Loucy (cell line): ENCODE measurements at regions not wholly inside any gene's neighbourhood (a gene's known extent, or its start where the extent isn't known, plus 50 kb on each side); places are given as distances from the start of the nearest gene placed in this dataset.
"Not testable (repeated sequence)": the region's sequence is repeated elsewhere in the genome, so short reads cannot be mapped to it uniquely, and the experiment has no call there.

Experiments
- H2AFZ ChIP-seq: fragments of 200-600 bp; sonication (generic); 2 replicates; pipeline ENCODE4 v1.6.0; 2016; ENCODE audit warnings: antibody characterized with exemption, mild to moderate bottlenecking, low read length, moderate library complexity
- H3F3A ChIP-seq: fragments of 200-600 bp; 2 replicates; pipeline ENCODE4 v1.6.0; 2016; ENCODE audit warnings: antibody characterized with exemption, low read depth, mild to moderate bottlenecking
- H3K27me3 ChIP-seq: fragments of 200-600 bp; sonication (generic); 2 replicates; pipeline ENCODE4 v1.6.1; 2014; ENCODE audit warnings: low read length, mild to moderate bottlenecking; ENCODE audit not compliant: insufficient read depth, poor library complexity, severe bottlenecking
- H3K36me3 ChIP-seq: fragments of 200-600 bp; sonication (generic); 2 replicates; pipeline ENCODE4 v1.6.1; 2016; ENCODE audit warnings: low read length; ENCODE audit not compliant: insufficient read depth
- H3K4me1 ChIP-seq: fragments of 200-600 bp; sonication (generic); 2 replicates; pipeline ENCODE4 v1.5.1; 2014; ENCODE audit warnings: low read length, mild to moderate bottlenecking; ENCODE audit not compliant: insufficient read depth, poor library complexity, severe bottlenecking
- H3K4me2 ChIP-seq: fragments of 200-600 bp; sonication (generic); 2 replicates; pipeline ENCODE4 v1.6.0; 2014; ENCODE audit warnings: antibody characterized with exemption, low read length, low read depth, mild to moderate bottlenecking; ENCODE audit not compliant: poor library complexity, severe bottlenecking
- H3K4me3 ChIP-seq: fragments of 200-600 bp; sonication (generic); 2 replicates; pipeline ENCODE4 v1.5.1; 2014; ENCODE audit warnings: low read length, mild to moderate bottlenecking, mixed read lengths; ENCODE audit not compliant: poor library complexity, severe bottlenecking
- H3K79me2 ChIP-seq: fragments of 200-600 bp; sonication (generic); 2 replicates; pipeline ENCODE4 v1.6.1; 2014; ENCODE audit warnings: low read length; ENCODE audit not compliant: insufficient read depth
- H3K9ac ChIP-seq: fragments of 200-600 bp; sonication (generic); 2 replicates; pipeline ENCODE4 v1.6.0; 2014; ENCODE audit warnings: mild to moderate bottlenecking, low read depth, low read length, moderate library complexity; ENCODE audit not compliant: poor library complexity, severe bottlenecking
- H3K9me2 ChIP-seq: fragments of 200-600 bp; sonication (generic); replicated peaks from 2 replicates; pipeline ENCODE4 v1.6.1; 2016; ENCODE audit warnings: low read depth, low read length, mixed read lengths
- H3K9me3 ChIP-seq: fragments of 200-600 bp; sonication (generic); 2 replicates; pipeline ENCODE4 v1.6.1; 2014; ENCODE audit warnings: mild to moderate bottlenecking, antibody characterized with exemption, low read length, low read depth; ENCODE audit not compliant: insufficient read depth
- H4K20me1 ChIP-seq: fragments of 200-600 bp; sonication (generic); 2 replicates; pipeline ENCODE4 v1.6.0; 2014; ENCODE audit warnings: antibody characterized with exemption, low read length, mild to moderate bottlenecking; ENCODE audit not compliant: insufficient read depth, poor library complexity, severe bottlenecking
- CTCF ChIP-seq: fragments of 200-600 bp; sonication (generic); conservative IDR thresholded peaks from 2 replicates; pipeline ENCODE4 v1.5.1; 2014; ENCODE audit warnings: mild to moderate bottlenecking, antibody characterized with exemption, low read length
- EZH2phosphoT487 ChIP-seq: fragments of 200-600 bp; IDR thresholded peaks from 2 replicates; pipeline ENCODE4 v1.6.1; 2018; ENCODE audit warnings: antibody characterized with exemption, mild to moderate bottlenecking, moderate library complexity, borderline replicate concordance

- H3K9me3 ChIP-seq, result no peaks in the 10 kb centered on the region
- H3K9ac ChIP-seq, result no peak overlapping the region
- H3K9me2 ChIP-seq, result no peaks in the 10 kb centered on the region
- H2AFZ ChIP-seq, result no peak overlapping the region
- H3K27me3 ChIP-seq, result no peaks in the 10 kb centered on the region
- H4K20me1 ChIP-seq, result no peaks in the 10 kb centered on the region
- H3F3A ChIP-seq, result no peaks in the 10 kb centered on the region
- H3K79me2 ChIP-seq, result no peaks in the 10 kb centered on the region
- H3K36me3 ChIP-seq, result no peaks in the 10 kb centered on the region
- TF ChIP-seq CTCF (no peak), EZH2phosphoT487 (no peak)
- H3K4me1 ChIP-seq, result no peaks in the 10 kb centered on the region
- H3K4me2 ChIP-seq, result no peak overlapping the region
- H3K4me3 ChIP-seq, result no peak overlapping the region
These were observed 102.9 kb downstream of the DDX1 start for GRCh38 chr2:15694589-15694986.

- H3K36me3 ChIP-seq, result no peaks in the 10 kb centered on the region
- H3K4me1 ChIP-seq, result no peaks in the 10 kb centered on the region
- H3K27me3 ChIP-seq, result no peaks in the 10 kb centered on the region
- H3K79me2 ChIP-seq, result no peaks in the 10 kb centered on the region
- H4K20me1 ChIP-seq, result no peaks in the 10 kb centered on the region
- H3K4me2 ChIP-seq, result no peak overlapping the region
- no peaks in the 10 kb centered on the region for H3K9me2 ChIP-seq
- H3F3A ChIP-seq, result no peaks in the 10 kb centered on the region
- no peak overlapping the region for H2AFZ ChIP-seq
- TF ChIP-seq CTCF, result no peak
- no peak for TF ChIP-seq EZH2phosphoT487
- no peak overlapping the region for H3K9ac ChIP-seq
- no peaks in the 10 kb centered on the region for H3K9me3 ChIP-seq
- H3K4me3 ChIP-seq, result no peak overlapping the region
These were observed 104.1 kb downstream of the DDX1 start for GRCh38 chr2:15695582-15696330.

GRCh38 chr2:15696606-15697170 lies 105.0 kb downstream of the DDX1 start:
- not testable (repeated sequence) for H3K79me2 ChIP-seq, H3K9me3 ChIP-seq, H3K4me3 ChIP-seq, H3K36me3 ChIP-seq, H3K4me2 ChIP-seq, H2AFZ ChIP-seq, H3K9me2 ChIP-seq, H4K20me1 ChIP-seq, H3F3A ChIP-seq, H3K9ac ChIP-seq, H3K27me3 ChIP-seq, H3K4me1 ChIP-seq

- Histone ChIP-seq H3K4me3 (no peak overlapping the region), H3K36me3 (no peaks in the 10 kb centered on the region), H2AFZ (no peak overlapping the region), H3K79me2 (no peaks in the 10 kb centered on the region), H3K9me3 (no peaks in the 10 kb centered on the region), H3K4me1 (no peaks in the 10 kb centered on the region), H3K27me3 (no peaks in the 10 kb centered on the region), H3F3A (no peaks in the 10 kb centered on the region), H4K20me1 (no peaks in the 10 kb centered on the region), H3K9me2 (no peaks in the 10 kb centered on the region), H3K9ac (no peak overlapping the region), H3K4me2 (no peak overlapping the region)
- TF ChIP-seq CTCF, result no peak
- TF ChIP-seq EZH2phosphoT487, result no peak
These were observed 108.5 kb downstream of the DDX1 start for GRCh38 chr2:15700131-15700530.
